ENCODE measurements at regions not wholly inside any gene's neighbourhood (a gene's known extent, or its start where the extent isn't known, plus 50 kb on each side); places are given as distances from the start of the nearest gene placed in this dataset.

DNA sequence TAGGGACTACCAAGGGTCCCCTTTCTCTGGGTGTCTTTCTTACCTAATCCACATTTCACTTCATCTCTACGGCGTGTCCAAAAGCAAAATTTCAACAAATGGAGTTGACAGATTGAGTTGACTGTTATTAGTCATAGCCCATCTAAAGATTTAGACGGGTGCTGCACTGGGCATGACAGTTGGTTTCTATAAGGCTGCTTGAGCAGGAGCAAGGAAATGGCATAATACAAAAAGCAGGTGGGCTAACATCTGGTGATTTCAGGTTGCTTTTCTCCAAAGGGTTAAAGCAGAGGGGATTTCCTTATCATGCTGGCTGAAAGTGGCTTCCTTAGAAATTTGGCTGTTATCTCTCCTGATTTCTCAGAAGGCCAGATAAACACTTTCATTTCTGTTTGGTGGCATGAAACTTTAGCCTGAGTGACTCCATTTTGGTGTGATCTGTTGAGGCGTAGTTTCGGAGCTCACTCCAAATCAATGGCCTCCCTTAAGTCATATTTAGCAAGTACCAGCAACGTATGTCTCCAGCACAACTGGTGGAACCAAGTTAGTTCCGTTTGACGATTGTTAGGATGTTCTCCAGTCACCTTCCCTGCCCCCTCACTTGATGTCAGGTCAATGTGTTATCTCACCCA is 440.4 kb downstream of the FGF9 start:
- TF ChIP-seq, protein P1, sequence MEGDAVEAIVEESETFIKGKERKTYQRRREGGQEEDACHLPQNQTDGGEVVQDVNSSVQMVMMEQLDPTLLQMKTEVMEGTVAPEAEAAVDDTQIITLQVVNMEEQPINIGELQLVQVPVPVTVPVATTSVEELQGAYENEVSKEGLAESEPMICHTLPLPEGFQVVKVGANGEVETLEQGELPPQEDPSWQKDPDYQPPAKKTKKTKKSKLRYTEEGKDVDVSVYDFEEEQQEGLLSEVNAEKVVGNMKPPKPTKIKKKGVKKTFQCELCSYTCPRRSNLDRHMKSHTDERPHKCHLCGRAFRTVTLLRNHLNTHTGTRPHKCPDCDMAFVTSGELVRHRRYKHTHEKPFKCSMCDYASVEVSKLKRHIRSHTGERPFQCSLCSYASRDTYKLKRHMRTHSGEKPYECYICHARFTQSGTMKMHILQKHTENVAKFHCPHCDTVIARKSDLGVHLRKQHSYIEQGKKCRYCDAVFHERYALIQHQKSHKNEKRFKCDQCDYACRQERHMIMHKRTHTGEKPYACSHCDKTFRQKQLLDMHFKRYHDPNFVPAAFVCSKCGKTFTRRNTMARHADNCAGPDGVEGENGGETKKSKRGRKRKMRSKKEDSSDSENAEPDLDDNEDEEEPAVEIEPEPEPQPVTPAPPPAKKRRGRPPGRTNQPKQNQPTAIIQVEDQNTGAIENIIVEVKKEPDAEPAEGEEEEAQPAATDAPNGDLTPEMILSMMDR (conservative IDR thresholded peaks at IDR 0.05; ENCODE audit: low read depth, low read length): no peak
- TF ChIP-seq EZH2 (IDR thresholded peaks at IDR 0.05; ENCODE audit: low read length, unreplicated experiment) (no peak), EZH2phosphoT487 (IDR thresholded peaks at IDR 0.05; ENCODE audit: borderline replicate concordance, low read length) (no peak)
